Fibroblast of pulmonary artery (primary cell): ENCODE measurements at regions not wholly inside any gene's neighbourhood (a gene's known extent, or its start where the extent isn't known, plus 50 kb on each side); places are given as distances from the start of the nearest gene placed in this dataset.

Source experiments
- DNase-seq: peaks from one replicate; pipeline ENCODE4 v3.0.0-alpha.2; 2010; ENCODE audit warnings: low read depth
- H3K4me3 ChIP-seq: replicated peaks from 2 replicates; pipeline ENCODE4 v1.5.1; 2011; ENCODE audit warnings: low read depth, mild to moderate bottlenecking, control low read depth, low read length, moderate library complexity
- TF ChIP-seq, protein P1 (sequence below): IDR thresholded peaks from 2 replicates; pipeline ENCODE4 v1.5.1; 2011; ENCODE audit warnings: mild to moderate bottlenecking, control low read depth, low read length, inconsistent platforms; ENCODE audit errors: missing control alignments

DNA sequence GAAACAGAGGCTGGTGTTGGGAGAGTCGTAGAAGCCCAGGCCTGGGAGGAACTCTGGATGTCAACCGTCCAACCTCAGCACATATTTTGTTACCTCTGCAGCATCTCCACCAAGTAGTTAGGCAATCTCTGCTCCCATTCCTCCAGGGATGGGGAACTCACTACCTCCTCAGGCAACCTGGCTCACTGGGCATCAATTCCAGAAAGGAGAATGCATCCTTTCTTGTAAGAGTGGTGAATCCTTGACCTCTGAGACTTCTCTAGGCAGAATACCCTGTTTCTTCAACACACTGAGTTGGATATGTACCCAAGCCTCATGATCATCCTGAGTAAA is 136.7 kb upstream of the ZMIZ1 start:
- TF ChIP-seq, protein P1, sequence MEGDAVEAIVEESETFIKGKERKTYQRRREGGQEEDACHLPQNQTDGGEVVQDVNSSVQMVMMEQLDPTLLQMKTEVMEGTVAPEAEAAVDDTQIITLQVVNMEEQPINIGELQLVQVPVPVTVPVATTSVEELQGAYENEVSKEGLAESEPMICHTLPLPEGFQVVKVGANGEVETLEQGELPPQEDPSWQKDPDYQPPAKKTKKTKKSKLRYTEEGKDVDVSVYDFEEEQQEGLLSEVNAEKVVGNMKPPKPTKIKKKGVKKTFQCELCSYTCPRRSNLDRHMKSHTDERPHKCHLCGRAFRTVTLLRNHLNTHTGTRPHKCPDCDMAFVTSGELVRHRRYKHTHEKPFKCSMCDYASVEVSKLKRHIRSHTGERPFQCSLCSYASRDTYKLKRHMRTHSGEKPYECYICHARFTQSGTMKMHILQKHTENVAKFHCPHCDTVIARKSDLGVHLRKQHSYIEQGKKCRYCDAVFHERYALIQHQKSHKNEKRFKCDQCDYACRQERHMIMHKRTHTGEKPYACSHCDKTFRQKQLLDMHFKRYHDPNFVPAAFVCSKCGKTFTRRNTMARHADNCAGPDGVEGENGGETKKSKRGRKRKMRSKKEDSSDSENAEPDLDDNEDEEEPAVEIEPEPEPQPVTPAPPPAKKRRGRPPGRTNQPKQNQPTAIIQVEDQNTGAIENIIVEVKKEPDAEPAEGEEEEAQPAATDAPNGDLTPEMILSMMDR, result no peak
- peak; percentile 69 for DNase-seq
- H3K4me3 ChIP-seq, result no peak overlapping the region

DNA sequence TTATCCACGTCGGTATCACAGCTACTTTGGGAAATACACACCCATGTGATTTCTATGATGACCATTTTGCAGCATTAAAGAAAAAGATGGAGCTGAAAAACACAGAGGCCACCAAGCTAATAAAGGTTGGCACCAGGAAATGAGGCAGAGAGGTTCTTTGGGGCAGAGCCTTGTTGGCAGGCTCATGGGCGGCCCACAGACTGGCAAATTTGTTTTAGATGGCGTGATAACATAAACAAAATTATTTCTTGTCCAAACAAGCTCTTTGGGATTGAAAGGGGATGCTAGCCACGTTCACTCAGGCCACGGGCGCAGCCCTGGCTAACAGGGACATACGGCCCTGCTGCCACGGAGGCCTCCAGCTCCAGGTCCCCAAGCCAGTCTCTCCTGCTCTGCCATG is 135.9 kb upstream of the ZMIZ1 start:
- H3K4me3 ChIP-seq, result no peak overlapping the region
- TF ChIP-seq, protein P1, result no peak
- no peak for DNase-seq

DNA sequence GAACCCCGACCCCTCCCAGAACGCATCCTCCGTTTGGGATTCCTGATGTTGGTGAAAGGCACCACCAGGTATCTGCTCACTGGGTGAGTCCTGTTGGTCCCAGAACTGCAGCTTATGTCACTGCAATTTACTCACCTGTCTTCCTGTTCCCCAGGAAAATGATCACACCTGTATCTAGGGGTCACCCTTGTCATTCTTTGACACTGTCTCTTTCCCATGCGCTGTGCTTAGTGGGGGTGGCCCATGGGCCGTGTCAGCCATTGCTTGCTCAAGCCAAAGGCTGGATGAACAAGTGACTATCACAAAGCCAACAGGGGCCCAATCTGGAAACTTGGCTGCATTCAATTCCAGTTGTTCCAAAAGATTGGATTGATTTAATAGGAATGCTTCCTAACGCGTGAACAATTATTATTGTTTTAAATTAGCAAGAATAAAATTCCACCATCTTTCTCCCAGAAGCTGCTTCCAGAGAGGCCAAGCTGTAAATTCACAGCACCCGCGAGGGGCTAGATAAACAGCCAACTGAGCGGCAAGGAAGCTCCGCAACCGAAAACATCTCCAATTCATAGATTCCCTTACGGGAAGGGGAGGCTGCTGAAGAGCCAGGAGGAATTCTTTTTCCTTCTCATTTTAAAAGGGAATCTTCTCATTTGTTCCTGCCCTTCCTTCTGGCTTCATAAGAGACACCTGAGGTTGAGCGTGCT is 134.8 kb upstream of the ZMIZ1 start:
- no peak for DNase-seq

DNA sequence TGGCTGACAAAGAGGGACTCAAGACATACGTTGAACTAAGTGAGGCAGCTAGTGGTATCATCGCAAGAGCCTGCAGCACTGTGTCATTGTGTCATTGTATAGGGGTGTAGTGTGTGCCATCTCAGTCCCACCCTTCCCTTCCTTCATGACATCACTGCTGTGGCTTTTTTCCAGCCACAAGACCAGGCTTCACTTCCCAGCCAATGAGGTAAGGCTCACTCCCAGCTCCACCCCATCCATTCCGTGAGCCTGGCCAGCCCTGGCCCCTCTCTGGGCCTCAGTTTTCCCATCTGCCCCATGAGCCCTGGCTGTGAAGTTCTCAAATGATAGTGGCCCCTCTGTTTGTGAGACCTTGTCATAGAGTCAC is 134.3 kb upstream of the ZMIZ1 start:
- DNase-seq, result no peak
- H3K4me3 ChIP-seq, result no peak overlapping the region
- TF ChIP-seq, protein P1, result no peak

More for the DNA sequence above, 134.8 kb upstream of the ZMIZ1 start:
- H3K4me3 ChIP-seq, result no peak overlapping the region
- TF ChIP-seq, protein P1, result no peak

DNA sequence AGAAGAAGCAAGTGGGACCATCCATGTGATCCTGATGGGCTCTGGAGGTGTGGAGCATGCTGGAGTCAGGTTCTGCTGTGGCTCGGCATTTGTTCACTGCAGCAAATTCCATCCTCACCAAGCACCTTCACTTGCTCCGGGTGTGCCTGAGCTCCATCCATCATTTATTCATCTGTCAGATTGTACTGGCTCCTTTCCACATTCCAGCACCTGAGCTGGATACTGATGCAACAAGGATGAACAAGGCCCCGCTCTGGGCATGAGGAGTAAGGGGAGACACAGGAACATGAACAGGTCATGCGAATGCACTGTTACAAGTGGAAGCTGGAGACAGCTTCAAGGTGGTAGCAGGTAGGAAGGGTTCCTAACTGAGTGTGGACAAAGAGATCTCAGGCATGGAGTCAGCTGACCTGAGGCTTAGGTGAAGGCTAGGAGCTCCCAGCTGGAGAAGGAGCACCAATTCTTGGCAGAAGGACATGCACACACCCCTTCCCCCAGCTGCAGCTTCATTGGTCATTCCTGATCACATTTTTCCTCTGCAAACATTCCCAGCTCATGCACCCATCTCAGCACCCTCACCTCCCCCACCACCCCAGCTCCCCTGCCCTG is 133.7 kb upstream of the ZMIZ1 start:
- TF ChIP-seq, protein P1, result no peak
- no peak overlapping the region for H3K4me3 ChIP-seq
- no peak for DNase-seq

DNA sequence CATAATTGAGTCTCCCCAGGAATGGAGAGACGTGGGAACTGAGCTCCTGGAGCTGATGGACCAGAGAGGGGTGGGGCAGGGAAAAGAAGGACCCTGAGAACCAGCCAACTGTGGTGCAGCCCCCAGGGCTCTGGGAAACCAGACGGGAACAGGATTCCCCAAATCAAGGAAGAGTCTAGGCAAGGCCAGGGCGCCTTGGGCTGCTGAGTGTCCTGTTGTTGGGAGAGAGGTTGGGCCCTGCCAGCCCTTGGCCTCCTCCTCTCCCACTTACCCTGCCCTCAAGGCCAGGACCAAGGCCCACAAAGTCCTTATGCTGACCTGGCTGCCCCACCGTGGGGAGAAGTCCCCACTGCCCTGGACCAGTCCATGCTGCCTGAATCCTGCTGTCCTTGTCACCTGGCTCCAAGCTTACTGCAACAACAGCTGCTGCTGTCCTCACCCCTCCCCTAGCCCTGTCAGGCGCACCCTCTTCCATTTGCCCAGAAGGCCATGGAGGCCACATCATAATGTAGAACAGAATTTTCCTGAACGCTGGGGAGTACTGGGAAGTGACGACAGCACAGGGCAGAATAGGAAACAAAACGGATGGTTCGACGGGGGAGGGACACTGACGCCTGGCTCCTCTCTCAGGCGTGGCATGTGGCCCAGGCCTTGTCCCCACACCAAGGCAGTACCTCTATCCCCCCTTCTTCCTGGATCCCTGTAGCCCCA is 132.9 kb upstream of the ZMIZ1 start:
- TF ChIP-seq, protein P1, result no peak
- DNase-seq, result peak; percentile 32
- H3K4me3 ChIP-seq, result no peak overlapping the region
